GM19328 (cell line): ENCODE measurements at regions not wholly inside any gene's neighbourhood (a gene's known extent, or its start where the extent isn't known, plus 50 kb on each side); places are given as distances from the start of the nearest gene placed in this dataset.
"Not testable (repeated sequence)": the region's sequence is repeated elsewhere in the genome, so short reads cannot be mapped to it uniquely, and the experiment has no call there.

Experiments used
- ATAC-seq: cut with Tn5 transposase; IDR thresholded peaks from one replicate; pipeline ENCODE4 v1.9.1; 2021; ENCODE audit warnings: mild to moderate bottlenecking, moderate library complexity; ENCODE audit not compliant: unreplicated experiment

- ATAC-seq = no peak
Observed at GRCh38 chr14:51341338-51341737, 101.3 kb downstream of the TMX1 start.

- ATAC-seq = no peak
Observed at GRCh38 chr14:51342226-51342625, 102.2 kb downstream of the TMX1 start.

GRCh38 chr14:51351997-51352396 is 112.0 kb downstream of the TMX1 start:
- no peak for ATAC-seq

- ATAC-seq = no peak
Observed at GRCh38 chr14:51353901-51354300, 113.9 kb downstream of the TMX1 start.

GRCh38 chr14:51354846-51355245 is 114.8 kb downstream of the TMX1 start:
- ATAC-seq = no peak

GRCh38 chr14:51356381-51356780 is 116.3 kb downstream of the TMX1 start:
- no peak for ATAC-seq

GRCh38 chr14:51357250-51357649 is 117.2 kb downstream of the TMX1 start:
- ATAC-seq = no peak

GRCh38 chr14:51360592-51360991 is 120.5 kb downstream of the TMX1 start:
- no peak for ATAC-seq

GRCh38 chr14:51365241-51365965 is 125.4 kb downstream of the TMX1 start:
- no peak for ATAC-seq

GRCh38 chr14:51366460-51366859 is 126.4 kb downstream of the TMX1 start:
- not testable (repeated sequence) for ATAC-seq

GRCh38 chr14:51366866-51367599 is 127.0 kb downstream of the TMX1 start:
- not testable (repeated sequence) for ATAC-seq

- no peak for ATAC-seq
Observed at GRCh38 chr14:51367600-51367931, 127.5 kb downstream of the TMX1 start.

- no peak for ATAC-seq
Observed at GRCh38 chr14:51368721-51369163, 128.7 kb downstream of the TMX1 start.

- ATAC-seq = no peak
Observed at GRCh38 chr14:51369814-51370213, 129.8 kb downstream of the TMX1 start.

- no peak for ATAC-seq
Observed at GRCh38 chr14:51370758-51371386, 130.8 kb downstream of the TMX1 start.

- not testable (repeated sequence) for ATAC-seq
Observed at GRCh38 chr14:51377186-51377585, 137.1 kb downstream of the TMX1 start.

GRCh38 chr14:51382506-51382905 is 142.5 kb downstream of the TMX1 start:
- no peak for ATAC-seq

GRCh38 chr14:51386411-51386810 is 146.4 kb downstream of the TMX1 start:
- ATAC-seq = no peak

- ATAC-seq = no peak
Observed at GRCh38 chr14:51386983-51387735, 147.1 kb downstream of the TMX1 start.

- ATAC-seq = no peak
Observed at GRCh38 chr14:51392416-51392815, 152.4 kb downstream of the TMX1 start.

- no peak for ATAC-seq
Observed at GRCh38 chr14:51394384-51394783, 154.3 kb downstream of the TMX1 start.
